Keratinocyte (primary cell): ENCODE measurements at regions not wholly inside any gene's neighbourhood (a gene's known extent, or its start where the extent isn't known, plus 50 kb on each side); places are given as distances from the start of the nearest gene placed in this dataset.

Experiments used
- DNase-seq: peaks from one replicate; pipeline ENCODE4 v3.0.0-alpha.2; 2011; ENCODE audit warnings: low read depth, missing footprints, low spot score
- FAIRE-seq: peaks from 2 replicates; lab custom pipeline; 2011; peaks lifted over from hg19 to GRCh38; lab: Jason Lieb, UNC
- H2AFZ ChIP-seq: 2 replicates; pipeline ENCODE4 v1.6.0; 2012; ENCODE audit warnings: low read length, control low read depth, inconsistent platforms; ENCODE audit not compliant: control insufficient read depth
- H3K27ac ChIP-seq: 2 replicates; pipeline ENCODE4 v1.5.1; 2011; ENCODE audit warnings: low read length; ENCODE audit not compliant: control insufficient read depth, insufficient read depth
- H3K27me3 ChIP-seq: 3 replicates; pipeline ENCODE4 v1.6.0; 2011; ENCODE audit warnings: low read length; ENCODE audit not compliant: control insufficient read depth, insufficient read depth; ENCODE audit errors: extremely low read depth
- H3K36me3 ChIP-seq, 2 experiments: 2 replicates in 1 of 2; 3 replicates in 1 of 2; pipeline ENCODE4 v1.5.1; 2011; ENCODE audit warnings: low read length in 2 of 2, mild to moderate bottlenecking in 1 of 2; ENCODE audit not compliant: control insufficient read depth in 2 of 2, insufficient read depth in 2 of 2; ENCODE audit errors: extremely low read depth in 1 of 2
- H3K4me1 ChIP-seq: 3 replicates; pipeline ENCODE4 v1.5.1; 2011; ENCODE audit warnings: low read length; ENCODE audit not compliant: control insufficient read depth, insufficient read depth; ENCODE audit errors: extremely low read depth
- H3K4me2 ChIP-seq: 3 replicates; pipeline ENCODE4 v1.6.0; 2011; ENCODE audit warnings: low read depth, low read length; ENCODE audit not compliant: control insufficient read depth, insufficient read depth; ENCODE audit errors: extremely low read depth
- H3K4me3 ChIP-seq, 3 experiments: fragments of 200-600 bp in 1 of 3; sonication (generic) in 1 of 3; 2 replicates in 2 of 3; 3 replicates in 1 of 3; pipeline ENCODE4 v1.5.1; 2011 to 2016; ENCODE audit warnings: low read length in 3 of 3, mild to moderate bottlenecking in 3 of 3, control low read depth in 2 of 3, inconsistent platforms in 1 of 3, low read depth in 1 of 3, mixed read lengths in 1 of 3, mixed run types in 1 of 3, moderate library complexity in 1 of 3; ENCODE audit not compliant: control insufficient read depth in 2 of 3, insufficient read depth in 2 of 3; ENCODE audit errors: extremely low read depth in 1 of 3
- H3K79me2 ChIP-seq: 2 replicates; pipeline ENCODE4 v1.6.0; 2012; ENCODE audit warnings: low read length; ENCODE audit not compliant: control insufficient read depth, insufficient read depth
- H3K9ac ChIP-seq: 3 replicates; pipeline ENCODE4 v1.6.0; 2011; ENCODE audit warnings: low read length; ENCODE audit not compliant: control insufficient read depth, insufficient read depth; ENCODE audit errors: extremely low read depth
- H3K9me1 ChIP-seq: 3 replicates; pipeline ENCODE4 v1.6.0; 2011; ENCODE audit warnings: low read length; ENCODE audit not compliant: control insufficient read depth, insufficient read depth; ENCODE audit errors: extremely low read depth
- H3K9me3 ChIP-seq: 2 replicates; pipeline ENCODE4 v1.5.1; 2012; ENCODE audit warnings: low read depth, low read length; ENCODE audit not compliant: control insufficient read depth
- H4K20me1 ChIP-seq: 3 replicates; pipeline ENCODE4 v1.6.0; 2011; ENCODE audit warnings: low read length; ENCODE audit not compliant: control insufficient read depth, insufficient read depth; ENCODE audit errors: extremely low read depth
- EZH2 ChIP-seq: IDR thresholded peaks from one replicate; pipeline ENCODE4 v1.6.1; 2012; ENCODE audit warnings: inconsistent platforms, mild to moderate bottlenecking, low read length, moderate library complexity
- dilution Hi-C: fragments of 300-500 bp; cut with MboI; formaldehyde crosslinking; loops from one replicate; pipeline ENCODE4 v1.7.0; 2020; ENCODE audit warnings: low sequenced_read_pairs; ENCODE audit not compliant: extremely low pct_ligation_motif_present
- TF ChIP-seq, protein P1 (sequence below), 3 experiments: IDR thresholded peaks in 1 of 3; conservative IDR thresholded peaks in 1 of 3; optimal IDR thresholded peaks in 1 of 3; 2 replicates in 2 of 3; 3 replicates in 1 of 3; pipeline versions ENCODE3 to v1.5.1; 2011; ENCODE audit warnings: low read length in 3 of 3, mild to moderate bottlenecking in 3 of 3, moderate library complexity in 2 of 3, control low read depth in 1 of 3, inconsistent platforms in 1 of 3; ENCODE audit not compliant: insufficient read depth in 2 of 3; ENCODE audit errors: extremely low read depth in 1 of 3

DNA sequence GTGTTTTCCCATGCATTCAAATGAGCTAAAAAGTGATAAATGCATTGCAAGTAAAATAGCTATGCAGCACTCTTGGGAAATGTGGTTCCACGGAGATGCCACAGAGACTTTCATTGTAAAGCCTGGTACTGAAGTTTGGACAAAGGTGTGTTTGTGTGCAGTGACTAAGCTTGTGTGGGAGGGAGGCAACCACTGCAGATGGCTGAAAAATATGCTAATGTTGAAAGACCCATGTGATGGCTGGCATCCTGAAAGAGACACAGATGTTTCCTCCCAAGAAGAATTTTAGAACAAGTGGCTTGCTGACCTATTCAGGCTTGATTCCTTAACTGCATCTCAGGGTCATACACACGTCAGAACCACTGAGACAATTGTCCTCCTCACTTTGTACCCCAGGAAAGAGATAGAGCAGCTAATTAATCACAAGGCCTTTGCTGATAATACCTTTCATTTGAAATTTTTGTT is 73.8 kb downstream of the FAM76B start:
- Histone ChIP-seq H3K27ac (no peak overlapping the region), H4K20me1 (no peaks in the 10 kb centered on the region), H3K79me2 (no peaks in the 10 kb centered on the region), H3K4me1 (peaks cover 4% of the 10 kb centered on the region), H3K36me3 (no peaks in the 10 kb centered on the region), H3K9me1 (no peaks in the 10 kb centered on the region), H3K9ac (no peak overlapping the region), H3K4me3 (no peak overlapping the region), H3K27me3 (no peaks in the 10 kb centered on the region), H3K9me3 (no peaks in the 10 kb centered on the region), H3K4me2 (no peak overlapping the region), H2AFZ (peak overlapping the region; percentile 20)
- TF ChIP-seq, protein P1, sequence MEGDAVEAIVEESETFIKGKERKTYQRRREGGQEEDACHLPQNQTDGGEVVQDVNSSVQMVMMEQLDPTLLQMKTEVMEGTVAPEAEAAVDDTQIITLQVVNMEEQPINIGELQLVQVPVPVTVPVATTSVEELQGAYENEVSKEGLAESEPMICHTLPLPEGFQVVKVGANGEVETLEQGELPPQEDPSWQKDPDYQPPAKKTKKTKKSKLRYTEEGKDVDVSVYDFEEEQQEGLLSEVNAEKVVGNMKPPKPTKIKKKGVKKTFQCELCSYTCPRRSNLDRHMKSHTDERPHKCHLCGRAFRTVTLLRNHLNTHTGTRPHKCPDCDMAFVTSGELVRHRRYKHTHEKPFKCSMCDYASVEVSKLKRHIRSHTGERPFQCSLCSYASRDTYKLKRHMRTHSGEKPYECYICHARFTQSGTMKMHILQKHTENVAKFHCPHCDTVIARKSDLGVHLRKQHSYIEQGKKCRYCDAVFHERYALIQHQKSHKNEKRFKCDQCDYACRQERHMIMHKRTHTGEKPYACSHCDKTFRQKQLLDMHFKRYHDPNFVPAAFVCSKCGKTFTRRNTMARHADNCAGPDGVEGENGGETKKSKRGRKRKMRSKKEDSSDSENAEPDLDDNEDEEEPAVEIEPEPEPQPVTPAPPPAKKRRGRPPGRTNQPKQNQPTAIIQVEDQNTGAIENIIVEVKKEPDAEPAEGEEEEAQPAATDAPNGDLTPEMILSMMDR (optimal IDR thresholded peaks at IDR 0.05 in 1 of 3, IDR thresholded peaks at IDR 0.05 in 1 of 3, conservative IDR thresholded peaks at IDR 0.05 in 1 of 3; ENCODE audit: extremely low read depth in 1 of 3, insufficient read depth in 2 of 3, low read length in 3 of 3), result no peak
- no peak for TF ChIP-seq EZH2
- dilution Hi-C loops, result no loop called here
- FAIRE-seq, result peak; percentile 80
- peak; percentile 19 for DNase-seq

DNA sequence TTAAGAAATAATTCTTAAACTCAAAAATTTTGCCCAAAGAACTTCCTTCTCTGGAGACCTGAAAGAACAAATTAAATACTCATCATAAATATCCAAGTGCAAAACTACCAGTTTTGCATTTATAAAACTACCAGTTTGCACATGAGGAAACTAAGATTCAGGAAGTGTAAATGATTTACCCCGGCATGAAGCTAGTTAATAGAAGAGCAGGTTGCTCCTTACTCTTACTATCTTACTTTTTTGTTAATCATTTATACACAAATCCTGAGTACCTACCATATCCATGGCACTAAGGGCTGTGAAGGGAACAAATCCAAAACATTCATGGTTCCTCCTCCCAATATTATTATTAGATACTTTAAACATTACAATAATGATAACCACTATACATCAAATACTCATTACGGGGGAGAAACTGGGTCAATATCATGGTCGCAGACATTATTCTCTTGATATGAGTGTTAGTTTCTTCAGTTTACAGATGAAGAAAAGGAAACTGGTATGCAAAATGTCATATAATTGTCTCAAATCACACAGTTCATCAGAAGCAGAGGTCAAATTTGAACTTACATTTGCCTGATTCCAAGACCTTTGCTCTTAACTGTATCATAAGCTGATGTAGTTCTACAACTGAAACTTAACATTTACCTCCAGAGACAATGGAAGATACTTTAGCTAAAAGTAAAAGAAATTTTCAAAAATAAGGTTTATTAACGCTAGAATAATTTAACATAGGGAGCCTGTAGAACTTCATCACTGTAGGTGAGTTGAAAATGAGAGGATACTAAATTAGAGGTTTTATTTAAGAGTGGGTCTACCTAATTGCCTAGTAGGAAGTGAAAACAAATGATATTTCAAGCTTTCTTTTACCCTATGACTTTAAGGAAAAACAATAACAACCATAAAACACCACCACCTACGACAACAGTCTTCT is 74.5 kb downstream of the FAM76B start:
- dilution Hi-C loops, result no loop called here
- Histone ChIP-seq H3K79me2 (no peaks in the 10 kb centered on the region), H3K9ac (no peak overlapping the region), H3K27ac (no peak overlapping the region), H3K27me3 (no peaks in the 10 kb centered on the region), H3K9me1 (no peaks in the 10 kb centered on the region), H2AFZ (no peak overlapping the region), H3K36me3 (no peaks in the 10 kb centered on the region), H3K4me2 (no peak overlapping the region), H3K4me3 (no peak overlapping the region), H4K20me1 (no peaks in the 10 kb centered on the region), H3K4me1 (peaks cover 4% of the 10 kb centered on the region), H3K9me3 (no peaks in the 10 kb centered on the region)
- TF ChIP-seq, protein P1 (optimal IDR thresholded peaks at IDR 0.05 in 1 of 3, IDR thresholded peaks at IDR 0.05 in 1 of 3, conservative IDR thresholded peaks at IDR 0.05 in 1 of 3; ENCODE audit: extremely low read depth in 1 of 3, insufficient read depth in 2 of 3, low read length in 3 of 3), result no peak
- TF ChIP-seq EZH2, result no peak
- DNase-seq, result no peak
- no peak for FAIRE-seq
